Neural cell (in vitro differentiated cells): ENCODE measurements at regions not wholly inside any gene's neighbourhood (a gene's known extent, or its start where the extent isn't known, plus 50 kb on each side); places are given as distances from the start of the nearest gene placed in this dataset.

ENCODE experiments used
- EZH2 ChIP-seq: fragments of 200-600, 300-800 bp; shearing (Covaris generic), sonication (generic); IDR thresholded peaks from 2 replicates; pipeline ENCODE4 v1.6.1; 2014; ENCODE audit warnings: antibody characterized with exemption, low read length, borderline replicate concordance, mild to moderate bottlenecking; ENCODE audit not compliant: insufficient read depth, poor library complexity, severe bottlenecking
- TF ChIP-seq, protein P1 (sequence below): fragments of 450-650 bp; IDR thresholded peaks from 2 replicates; pipeline ENCODE4 v1.5.1; 2014; ENCODE audit warnings: antibody characterized with exemption, mild to moderate bottlenecking, moderate library complexity; ENCODE audit not compliant: poor library complexity, severe bottlenecking

- TF ChIP-seq, protein P1, sequence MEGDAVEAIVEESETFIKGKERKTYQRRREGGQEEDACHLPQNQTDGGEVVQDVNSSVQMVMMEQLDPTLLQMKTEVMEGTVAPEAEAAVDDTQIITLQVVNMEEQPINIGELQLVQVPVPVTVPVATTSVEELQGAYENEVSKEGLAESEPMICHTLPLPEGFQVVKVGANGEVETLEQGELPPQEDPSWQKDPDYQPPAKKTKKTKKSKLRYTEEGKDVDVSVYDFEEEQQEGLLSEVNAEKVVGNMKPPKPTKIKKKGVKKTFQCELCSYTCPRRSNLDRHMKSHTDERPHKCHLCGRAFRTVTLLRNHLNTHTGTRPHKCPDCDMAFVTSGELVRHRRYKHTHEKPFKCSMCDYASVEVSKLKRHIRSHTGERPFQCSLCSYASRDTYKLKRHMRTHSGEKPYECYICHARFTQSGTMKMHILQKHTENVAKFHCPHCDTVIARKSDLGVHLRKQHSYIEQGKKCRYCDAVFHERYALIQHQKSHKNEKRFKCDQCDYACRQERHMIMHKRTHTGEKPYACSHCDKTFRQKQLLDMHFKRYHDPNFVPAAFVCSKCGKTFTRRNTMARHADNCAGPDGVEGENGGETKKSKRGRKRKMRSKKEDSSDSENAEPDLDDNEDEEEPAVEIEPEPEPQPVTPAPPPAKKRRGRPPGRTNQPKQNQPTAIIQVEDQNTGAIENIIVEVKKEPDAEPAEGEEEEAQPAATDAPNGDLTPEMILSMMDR, result no peak
- TF ChIP-seq EZH2, result no peak
These were observed 637.3 kb downstream of the TRIB2 start for GRCh38 chr2:13354031-13354430.
